NCI-H1694 (cell line): ENCODE measurements at regions not wholly inside any gene's neighbourhood (a gene's known extent, or its start where the extent isn't known, plus 50 kb on each side); places are given as distances from the start of the nearest gene placed in this dataset.
A peak's percentile ranks its signal among the peaks of the same experiment; 100 is the strongest.
"Not testable (repeated sequence)": the region's sequence is repeated elsewhere in the genome, so short reads cannot be mapped to it uniquely, and the experiment has no call there.

Experiments used
- DNase-seq: peaks from one replicate; lab custom pipeline; 2025; lab: John Stamatoyannopoulos, UW

GRCh38 chr14:48714366-48714765 lies 871.8 kb downstream of the RPS29 start:
- DNase-seq = no peak

- DNase-seq = no peak
These were observed 876.0 kb downstream of the RPS29 start for GRCh38 chr14:48710133-48710532.

- DNase-seq = no peak
These were observed 876.8 kb downstream of the RPS29 start for GRCh38 chr14:48709277-48709785.

- DNase-seq = no peak
These were observed 881.5 kb downstream of the RPS29 start for GRCh38 chr14:48704639-48705038.

GRCh38 chr14:48703728-48704467 lies 882.3 kb downstream of the RPS29 start:
- no peak for DNase-seq

- not testable (repeated sequence) for DNase-seq
These were observed 888.8 kb downstream of the RPS29 start for GRCh38 chr14:48697362-48697761.

- DNase-seq = no peak
These were observed 892.4 kb downstream of the RPS29 start for GRCh38 chr14:48693793-48694192.

- peak; percentile 1 for DNase-seq
These were observed 895.8 kb downstream of the RPS29 start for GRCh38 chr14:48690349-48690748.

- DNase-seq = no peak
These were observed 899.5 kb downstream of the RPS29 start for GRCh38 chr14:48686650-48687049.

GRCh38 chr14:48672506-48672905 lies 913.7 kb downstream of the RPS29 start:
- DNase-seq = no peak

- no peak for DNase-seq
These were observed 915.2 kb downstream of the RPS29 start for GRCh38 chr14:48670939-48671338.

GRCh38 chr14:48665077-48665784 lies 920.9 kb downstream of the RPS29 start:
- DNase-seq = no peak

- no peak for DNase-seq
These were observed 942.9 kb downstream of the RPS29 start for GRCh38 chr14:48643241-48643640.

- DNase-seq = no peak
These were observed 953.5 kb upstream of the MDGA2 start for GRCh38 chr14:48628870-48629269.

- DNase-seq = no peak
These were observed 947.6 kb upstream of the MDGA2 start for GRCh38 chr14:48622980-48623379.

- DNase-seq = no peak
These were observed 942.7 kb upstream of the MDGA2 start for GRCh38 chr14:48618057-48618456.

- DNase-seq = no peak
These were observed 941.5 kb upstream of the MDGA2 start for GRCh38 chr14:48616931-48617330.

- DNase-seq = no peak
These were observed 940.2 kb upstream of the MDGA2 start for GRCh38 chr14:48615618-48616017.

GRCh38 chr14:48614003-48614402 lies 938.6 kb upstream of the MDGA2 start:
- no peak for DNase-seq

- DNase-seq = not testable (repeated sequence)
These were observed 931.6 kb upstream of the MDGA2 start for GRCh38 chr14:48606960-48607359.

GRCh38 chr14:48598458-48598857 lies 923.1 kb upstream of the MDGA2 start:
- no peak for DNase-seq

GRCh38 chr14:48586099-48586498 lies 910.7 kb upstream of the MDGA2 start:
- DNase-seq = no peak

- DNase-seq = no peak
These were observed 908.6 kb upstream of the MDGA2 start for GRCh38 chr14:48584031-48584430.
